Fibroblast of mammary gland (primary cell): ENCODE measurements at regions not wholly inside any gene's neighbourhood (a gene's known extent, or its start where the extent isn't known, plus 50 kb on each side); places are given as distances from the start of the nearest gene placed in this dataset.

Source experiments
- DNase-seq: peaks from one replicate; pipeline ENCODE4 v3.0.0-alpha.2; 2010; ENCODE audit warnings: low read depth
- H3K4me3 ChIP-seq: 2 replicates; pipeline ENCODE4 v1.5.1; 2011; ENCODE audit warnings: low read depth, mild to moderate bottlenecking, low read length, moderate library complexity; ENCODE audit not compliant: control insufficient read depth
- CTCF ChIP-seq: conservative IDR thresholded peaks from 2 replicates; pipeline ENCODE4 v1.5.1; 2011; ENCODE audit warnings: low read depth, low read length, inconsistent platforms; ENCODE audit not compliant: control insufficient read depth, insufficient read depth

- TF ChIP-seq CTCF, result no peak
- DNase-seq, result no peak
- H3K4me3 ChIP-seq, result no peak overlapping the region
Observed at GRCh38 chr13:78015782-78016181, 97.2 kb upstream of the EDNRB start.

GRCh38 chr13:78012046-78012445 is 93.4 kb upstream of the EDNRB start:
- no peak overlapping the region for H3K4me3 ChIP-seq
- no peak for DNase-seq
- TF ChIP-seq CTCF, result no peak

- H3K4me3 ChIP-seq, result no peak overlapping the region
- no peak for TF ChIP-seq CTCF
- no peak for DNase-seq
Observed at GRCh38 chr13:78004821-78005220, 86.2 kb upstream of the EDNRB start.

- H3K4me3 ChIP-seq, result no peak overlapping the region
- DNase-seq, result no peak
- TF ChIP-seq CTCF, result no peak
Observed at GRCh38 chr13:77999746-78000145, 81.1 kb upstream of the EDNRB start.

- no peak for TF ChIP-seq CTCF
- H3K4me3 ChIP-seq, result no peak overlapping the region
- DNase-seq, result no peak
Observed at GRCh38 chr13:77994166-77994565, 75.5 kb upstream of the EDNRB start.

- no peak overlapping the region for H3K4me3 ChIP-seq
- no peak for DNase-seq
- TF ChIP-seq CTCF, result no peak
Observed at GRCh38 chr13:77991003-77991402, 72.4 kb upstream of the EDNRB start.

- TF ChIP-seq CTCF, result no peak
- DNase-seq, result no peak
- no peak overlapping the region for H3K4me3 ChIP-seq
Observed at GRCh38 chr13:77989281-77989680, 70.7 kb upstream of the EDNRB start.
